Ishikawa (cell line): ENCODE measurements at regions not wholly inside any gene's neighbourhood (a gene's known extent, or its start where the extent isn't known, plus 50 kb on each side); places are given as distances from the start of the nearest gene placed in this dataset.
A peak's percentile ranks its signal among the peaks of the same experiment; 100 is the strongest.

Experiments used
- CEBPB ChIP-seq: IDR thresholded peaks from 2 replicates; pipeline ENCODE4 v1.6.1; 2012
- CREB1 ChIP-seq: IDR thresholded peaks from 2 replicates; pipeline ENCODE4 v1.6.1; 2012; ENCODE audit warnings: low read depth
- EGR1 ChIP-seq: IDR thresholded peaks from 2 replicates; pipeline ENCODE4 v1.6.1; 2012
- EP300 ChIP-seq: IDR thresholded peaks from 2 replicates; pipeline ENCODE4 v1.6.1; 2012; ENCODE audit warnings: borderline replicate concordance
- FOXM1 ChIP-seq: IDR thresholded peaks from 2 replicates; pipeline ENCODE4 v1.6.1; 2012; ENCODE audit warnings: low read depth, borderline replicate concordance
- NFIC ChIP-seq: IDR thresholded peaks from 2 replicates; pipeline ENCODE4 v1.6.1; 2012
- RAD21 ChIP-seq: IDR thresholded peaks from 2 replicates; pipeline ENCODE4 v1.6.1; 2012; ENCODE audit warnings: low read depth
- REST ChIP-seq: IDR thresholded peaks from 2 replicates; pipeline ENCODE4 v1.6.1; 2012; ENCODE audit warnings: low read depth, mild to moderate bottlenecking
- TAF1 ChIP-seq: IDR thresholded peaks from 2 replicates; pipeline ENCODE4 v1.6.1; 2012; ENCODE audit warnings: low read depth, mild to moderate bottlenecking
- TCF12 ChIP-seq: IDR thresholded peaks from 2 replicates; pipeline ENCODE4 v1.6.1; 2012; ENCODE audit warnings: low read depth
- TEAD4 ChIP-seq: IDR thresholded peaks from 2 replicates; pipeline ENCODE4 v1.6.1; 2012
- YY1 ChIP-seq: IDR thresholded peaks from 2 replicates; pipeline ENCODE4 v1.6.1; 2012; ENCODE audit warnings: low read depth
- ZBTB7A ChIP-seq: IDR thresholded peaks from 2 replicates; pipeline ENCODE4 v1.6.1; 2012; ENCODE audit warnings: low read depth
- TF ChIP-seq, protein P1 (sequence below): IDR thresholded peaks from 2 replicates; pipeline ENCODE4 v1.6.1; 2012
- TF ChIP-seq, protein P2 (sequence below): IDR thresholded peaks from 2 replicates; pipeline ENCODE4 v1.6.1; 2012

- TF ChIP-seq CREB1 (no peak), TAF1 (no peak), FOXM1 (no peak), TCF12 (no peak), TEAD4 (no peak), EP300 (no peak), CEBPB (no peak), RAD21 (no peak), ZBTB7A (no peak), EGR1 (no peak), NFIC (no peak)
- TF ChIP-seq, protein P1, sequence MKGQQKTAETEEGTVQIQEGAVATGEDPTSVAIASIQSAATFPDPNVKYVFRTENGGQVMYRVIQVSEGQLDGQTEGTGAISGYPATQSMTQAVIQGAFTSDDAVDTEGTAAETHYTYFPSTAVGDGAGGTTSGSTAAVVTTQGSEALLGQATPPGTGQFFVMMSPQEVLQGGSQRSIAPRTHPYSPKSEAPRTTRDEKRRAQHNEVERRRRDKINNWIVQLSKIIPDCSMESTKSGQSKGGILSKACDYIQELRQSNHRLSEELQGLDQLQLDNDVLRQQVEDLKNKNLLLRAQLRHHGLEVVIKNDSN, result no peak
Observed at GRCh38 chr4:121614101-121614500, 82.7 kb downstream of the ANXA5 start.

- TF ChIP-seq RAD21, result no peak
Observed at GRCh38 chr4:121599049-121599448, 97.7 kb downstream of the ANXA5 start.

- TF ChIP-seq REST (no peak), TAF1 (no peak), ZBTB7A (no peak), CEBPB (no peak)
- TF ChIP-seq, protein P1, result no peak
Observed at GRCh38 chr4:121597346-121597934, 99.3 kb downstream of the ANXA5 start.

DNA sequence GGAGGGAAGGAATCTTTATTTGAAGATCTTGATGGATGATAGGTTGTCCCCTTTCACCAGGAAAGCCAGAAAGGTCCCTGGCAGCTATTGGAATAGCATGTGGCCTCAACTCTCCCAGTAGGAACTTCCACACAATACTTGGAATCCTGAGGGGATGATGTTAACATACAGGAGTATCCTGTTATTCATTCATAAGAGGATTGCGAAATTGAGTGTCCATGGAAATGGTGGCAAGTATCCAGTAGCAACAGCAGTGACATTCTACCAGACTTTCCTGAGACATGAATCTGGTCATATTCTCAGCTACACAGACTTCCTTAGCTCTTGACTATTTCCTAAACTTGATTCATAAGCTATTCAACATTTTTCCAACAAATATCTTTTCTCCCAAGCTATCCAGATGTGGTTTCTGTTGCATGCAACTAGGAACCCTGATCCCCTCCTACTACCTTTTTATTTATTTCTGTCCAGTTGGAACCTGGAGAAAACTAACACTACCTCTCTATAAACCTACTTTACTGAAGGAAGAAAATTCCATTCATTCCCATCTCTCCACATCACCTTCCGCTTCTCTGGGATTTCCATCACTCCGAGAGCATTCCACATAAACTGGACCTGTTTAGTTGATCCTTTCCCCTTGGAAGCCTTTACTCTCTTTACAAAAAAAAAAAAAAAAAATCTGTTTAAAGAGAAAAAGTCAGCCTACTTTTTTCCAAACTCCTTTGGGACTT lies 101.8 kb downstream of the ANXA5 start:
- TF ChIP-seq EGR1 (no peak), CEBPB (peak; percentile 93), YY1 (no peak)

- TF ChIP-seq, protein P1, result no peak
- TF ChIP-seq TEAD4 (no peak), CREB1 (no peak), TCF12 (no peak), RAD21 (no peak), YY1 (no peak), EGR1 (no peak), REST (no peak), EP300 (no peak), NFIC (no peak), TAF1 (no peak), ZBTB7A (no peak), CEBPB (no peak), FOXM1 (no peak)
- TF ChIP-seq, protein P2, sequence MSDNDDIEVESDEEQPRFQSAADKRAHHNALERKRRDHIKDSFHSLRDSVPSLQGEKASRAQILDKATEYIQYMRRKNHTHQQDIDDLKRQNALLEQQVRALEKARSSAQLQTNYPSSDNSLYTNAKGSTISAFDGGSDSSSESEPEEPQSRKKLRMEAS, result no peak
Observed at GRCh38 chr4:121593760-121594159, 103.0 kb downstream of the ANXA5 start.

DNA sequence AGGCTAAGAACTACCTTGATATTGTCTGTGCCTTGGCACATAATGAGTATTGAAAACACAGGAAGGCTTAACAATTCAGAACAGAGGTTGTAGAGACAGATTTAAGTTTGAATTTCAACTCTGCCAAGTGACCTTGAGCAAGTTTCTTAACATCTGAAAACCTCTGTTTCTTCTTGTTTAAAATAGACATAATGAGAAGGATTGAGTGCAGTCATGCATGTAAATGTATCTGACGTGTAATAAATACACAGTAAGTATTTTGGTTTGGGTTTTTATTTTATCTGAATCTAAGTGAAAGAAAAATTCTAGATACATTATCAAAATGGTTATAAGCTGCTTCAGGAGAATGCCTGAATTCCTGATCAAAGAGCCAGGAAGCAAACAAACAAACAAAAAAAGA lies 111.9 kb downstream of the ANXA5 start:
- TF ChIP-seq, protein P2, result no peak
